H9 (cell line): ENCODE measurements at regions not wholly inside any gene's neighbourhood (a gene's known extent, or its start where the extent isn't known, plus 50 kb on each side); places are given as distances from the start of the nearest gene placed in this dataset.

Experiments
- DNase-seq: peaks from one replicate; pipeline ENCODE4 v3.0.0-alpha.2; 2017
- H2AFZ ChIP-seq: one replicate; pipeline ENCODE4 v1.6.1; 2013; ENCODE audit warnings: mild to moderate bottlenecking, low read length, control low read depth, moderate library complexity
- H2AK5ac ChIP-seq: 2 replicates; pipeline ENCODE4 v1.6.1; 2013; ENCODE audit warnings: low read length, control low read depth, mixed read lengths; ENCODE audit not compliant: insufficient read length
- H2BK120ac ChIP-seq: one replicate; pipeline ENCODE4 v1.6.1; 2013; ENCODE audit warnings: low read depth, mild to moderate bottlenecking, low read length, control low read depth, inconsistent platforms; ENCODE audit not compliant: poor library complexity, severe bottlenecking
- H2BK12ac ChIP-seq: 2 replicates; pipeline ENCODE4 v1.6.1; 2013; ENCODE audit warnings: low read length, control low read depth, mixed read lengths, low read depth; ENCODE audit not compliant: insufficient read length
- H2BK15ac ChIP-seq: 2 replicates; pipeline ENCODE4 v1.6.1; 2013; ENCODE audit warnings: low read depth, low read length, control low read depth
- H2BK20ac ChIP-seq: one replicate; pipeline ENCODE4 v1.6.1; 2013; ENCODE audit warnings: low read depth, mild to moderate bottlenecking, low read length, control low read depth, inconsistent platforms; ENCODE audit not compliant: poor library complexity, severe bottlenecking
- H2BK5ac ChIP-seq: 2 replicates; pipeline ENCODE4 v1.6.1; 2013; ENCODE audit warnings: low read length, control low read depth, mixed read lengths; ENCODE audit not compliant: insufficient read length
- H3K14ac ChIP-seq: 2 replicates; pipeline ENCODE4 v1.6.1; 2013; ENCODE audit warnings: low read length, control low read depth; ENCODE audit not compliant: insufficient read depth
- H3K18ac ChIP-seq: 2 replicates; pipeline ENCODE4 v1.6.1; 2013; ENCODE audit warnings: low read depth, mild to moderate bottlenecking, mixed read lengths, low read length, control low read depth; ENCODE audit not compliant: insufficient read length
- H3K23ac ChIP-seq: 2 replicates; pipeline ENCODE4 v1.6.1; 2013; ENCODE audit warnings: low read length, control low read depth, mixed read lengths, low read depth; ENCODE audit not compliant: insufficient read length
- H3K23me2 ChIP-seq: 2 replicates; pipeline ENCODE4 v1.6.1; 2013; ENCODE audit warnings: low read depth, mild to moderate bottlenecking, mixed read lengths, low read length, control low read depth; ENCODE audit not compliant: insufficient read length, poor library complexity, severe bottlenecking
- H3K27ac ChIP-seq: 2 replicates; pipeline ENCODE4 v1.5.1; 2013; ENCODE audit warnings: low read length, control low read depth, mixed read lengths, low read depth; ENCODE audit not compliant: insufficient read length
- H3K27me3 ChIP-seq: 2 replicates; pipeline ENCODE4 v1.6.1; 2013; ENCODE audit warnings: low read length, control low read depth, inconsistent platforms; ENCODE audit not compliant: insufficient read depth
- H3K4ac ChIP-seq: 2 replicates; pipeline ENCODE4 v1.6.1; 2013; ENCODE audit warnings: low read depth, mild to moderate bottlenecking, control low read depth, inconsistent platforms, low read length, moderate library complexity
- H3K4me1 ChIP-seq: 2 replicates; pipeline ENCODE4 v1.6.1; 2013; ENCODE audit warnings: low read length, control low read depth, inconsistent platforms; ENCODE audit not compliant: insufficient read depth
- H3K4me2 ChIP-seq: 2 replicates; pipeline ENCODE4 v1.6.1; 2013; ENCODE audit warnings: low read length, control low read depth, mixed read lengths; ENCODE audit not compliant: insufficient read length, insufficient read depth
- H3K56ac ChIP-seq: 2 replicates; pipeline ENCODE4 v1.6.1; 2013; ENCODE audit warnings: low read depth, mild to moderate bottlenecking, mixed read lengths, low read length, control low read depth; ENCODE audit not compliant: insufficient read length
- H3K79me1 ChIP-seq: 2 replicates; pipeline ENCODE4 v1.6.1; 2013; ENCODE audit warnings: low read depth, mild to moderate bottlenecking, moderate library complexity, low read length, control low read depth, inconsistent platforms; ENCODE audit not compliant: insufficient read depth, poor library complexity, severe bottlenecking
- H3K79me2 ChIP-seq: 2 replicates; pipeline ENCODE4 v1.6.1; 2013; ENCODE audit warnings: low read length, control low read depth, inconsistent platforms; ENCODE audit not compliant: insufficient read depth
- H3K9ac ChIP-seq: 2 replicates; pipeline ENCODE4 v1.6.1; 2013; ENCODE audit warnings: low read length, control low read depth, mixed read lengths; ENCODE audit not compliant: insufficient read length; ENCODE audit errors: extremely low read depth
- H3K9me3 ChIP-seq: one replicate; pipeline ENCODE4 v1.6.1; 2013; ENCODE audit warnings: low read depth, low read length, inconsistent platforms; ENCODE audit not compliant: control insufficient read depth
- H3T11ph ChIP-seq: one replicate; pipeline ENCODE4 v1.6.1; 2013; ENCODE audit warnings: mild to moderate bottlenecking, low read length, control low read depth, inconsistent platforms
- H4K20me1 ChIP-seq: one replicate; pipeline ENCODE4 v1.6.1; 2013; ENCODE audit not compliant: control insufficient read depth, insufficient read length, insufficient read depth
- H4K5ac ChIP-seq: 2 replicates; pipeline ENCODE4 v1.6.1; 2013; ENCODE audit warnings: low read depth, mild to moderate bottlenecking, mixed read lengths, low read length, control low read depth; ENCODE audit not compliant: insufficient read length
- H4K8ac ChIP-seq: replicated peaks from 2 replicates; pipeline ENCODE4 v1.6.1; 2013; ENCODE audit warnings: low read length, control low read depth, mixed read lengths, low read depth; ENCODE audit not compliant: insufficient read length
- H4K91ac ChIP-seq: 2 replicates; pipeline ENCODE4 v1.6.1; 2013; ENCODE audit warnings: low read depth, mild to moderate bottlenecking, moderate library complexity, mixed read lengths, low read length, control low read depth; ENCODE audit not compliant: insufficient read length
- H3K27ac Mint-ChIP-seq, 3 experiments: 2 replicates in 2 of 3; 3 replicates in 1 of 3; pipeline ENCODE4 v1.8.0; 2020 to 2021; ENCODE audit warnings: mixed read lengths in 3 of 3, mild to moderate bottlenecking in 1 of 3, moderate library complexity in 1 of 3
- H3K27me3 Mint-ChIP-seq: 2 replicates; pipeline ENCODE4 v1.8.0; 2021; ENCODE audit warnings: low read depth, mild to moderate bottlenecking, moderate library complexity, mixed read lengths
- H3K36me3 Mint-ChIP-seq, 3 experiments: 2 replicates in 2 of 3; 3 replicates in 1 of 3; pipeline ENCODE4 v1.8.0; 2020 to 2021; ENCODE audit warnings: low read depth in 3 of 3, mixed read lengths in 3 of 3; ENCODE audit not compliant: insufficient read depth in 1 of 3
- H3K4me1 Mint-ChIP-seq, 2 experiments: 2 replicates each; pipeline ENCODE4 v1.8.0; 2020; ENCODE audit warnings: mixed read lengths in 2 of 2
- H3K4me3 Mint-ChIP-seq, 2 experiments: 2 replicates in 1 of 2; 3 replicates in 1 of 2; pipeline ENCODE4 v1.8.0; 2020 to 2021; ENCODE audit warnings: mild to moderate bottlenecking in 2 of 2, mixed read lengths in 2 of 2, moderate library complexity in 1 of 2
- H3K9me3 Mint-ChIP-seq, 2 experiments: 2 replicates in 1 of 2; 3 replicates in 1 of 2; pipeline ENCODE4 v1.8.0; 2020; ENCODE audit warnings: mild to moderate bottlenecking in 2 of 2, mixed read lengths in 2 of 2, moderate library complexity in 1 of 2
- CTCF ChIP-seq: fragments of 200-600 bp; sonication (generic); conservative IDR thresholded peaks from 3 replicates; pipeline ENCODE4 v1.8.0; 2021; ENCODE audit warnings: antibody characterized with exemption, mild to moderate bottlenecking
- WGBS: extraction: QIAGEN DNeasy Blood & Tissue Kit; methylation state at CpG from one replicate; pipeline ENCODE4 v1.1.7; 2013; ENCODE audit warnings: missing lambda C conversion rate, low lambda C conversion rate, mixed read lengths; ENCODE audit not compliant: insufficient read length; ENCODE audit errors: extremely low coverage; 5-methylcytosine and 5-hydroxymethylcytosine counted together

DNA sequence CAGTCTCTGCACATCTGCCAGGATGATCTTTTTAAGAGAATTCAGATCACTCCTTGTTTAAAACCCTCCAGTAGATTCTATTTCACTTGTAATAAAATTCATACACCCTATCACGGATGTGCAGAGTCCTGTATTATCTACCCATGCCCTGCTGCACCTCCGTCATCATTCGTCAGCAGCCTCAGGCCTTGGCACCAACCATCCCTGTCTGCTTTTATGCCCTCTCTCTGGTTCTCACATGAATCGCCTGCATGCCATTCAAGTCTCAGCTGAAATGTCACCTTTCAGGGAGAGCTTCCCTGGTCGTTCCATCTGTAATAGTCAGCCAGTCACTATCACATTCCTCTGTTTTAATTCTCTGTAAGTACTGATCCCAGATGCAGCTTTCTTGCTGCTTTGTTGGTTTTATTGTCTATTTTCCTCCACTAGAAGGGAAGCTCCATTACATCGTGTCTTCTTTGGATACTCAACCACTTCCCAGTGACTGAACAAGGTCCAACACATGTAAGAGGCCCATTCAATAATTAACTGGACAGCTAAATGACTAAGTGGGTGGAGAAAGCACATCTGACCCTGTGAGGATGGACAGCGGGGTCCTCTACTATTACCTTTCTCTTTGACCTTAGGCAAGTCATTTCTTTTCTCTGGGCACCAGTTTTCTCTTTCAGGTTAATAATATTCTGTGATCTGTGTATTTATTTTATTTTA is 81.2 kb upstream of the GOT2 start:
- Histone ChIP-seq H4K5ac (no peak overlapping the region), H3K79me1 (no peaks in the 10 kb centered on the region), H2BK20ac (no peak overlapping the region), H3K9ac (no peak overlapping the region), H3K18ac (no peak overlapping the region), H3K79me2 (no peaks in the 10 kb centered on the region), H3K23ac (no peak overlapping the region), H3K4me2 (no peak overlapping the region), H3K4ac (no peak overlapping the region), H2AK5ac (no peak overlapping the region), H3K56ac (no peak overlapping the region), H3K9me3 (no peaks in the 10 kb centered on the region), H4K91ac (no peak overlapping the region), H2BK12ac (no peak overlapping the region), H3K4me1 (no peaks in the 10 kb centered on the region), H3K23me2 (peaks cover 3% of the 10 kb centered on the region), H3T11ph (no peak overlapping the region), H3K27ac (no peak overlapping the region), H4K20me1 (no peaks in the 10 kb centered on the region), H4K8ac (no peak overlapping the region), H2BK15ac (no peak overlapping the region), H3K27me3 (no peaks in the 10 kb centered on the region), H2BK5ac (no peak overlapping the region), H2BK120ac (no peak overlapping the region), H3K14ac (no peak overlapping the region), H2AFZ (no peak overlapping the region)
- no peak for TF ChIP-seq CTCF
- no peaks in the 10 kb centered on the region for H3K27me3 Mint-ChIP-seq
- peaks cover 3 to 7% of the 10 kb centered on the region in 2 experiments; a peak in 3 of 4 replicates for H3K4me1 Mint-ChIP-seq
- no peak overlapping the region for H3K4me3 Mint-ChIP-seq
- no peak for DNase-seq
- no peak overlapping the region for H3K27ac Mint-ChIP-seq
- no CpG with 5 or more reads among the region's 7 CpGs for WGBS
- H3K36me3 Mint-ChIP-seq: no peaks in the 10 kb centered on the region
- H3K9me3 Mint-ChIP-seq: no peaks in the 10 kb centered on the region
